KMS-11 (cell line): ENCODE measurements at regions not wholly inside any gene's neighbourhood (a gene's known extent, or its start where the extent isn't known, plus 50 kb on each side); places are given as distances from the start of the nearest gene placed in this dataset.
"Not testable (repeated sequence)": the region's sequence is repeated elsewhere in the genome, so short reads cannot be mapped to it uniquely, and the experiment has no call there.

Experiments
- H2AFZ ChIP-seq: fragments of 200-600 bp; sonication (generic); 2 replicates; pipeline ENCODE4 v1.6.1; 2016; ENCODE audit warnings: antibody characterized with exemption, mixed run types, low read depth
- H3K27ac ChIP-seq: fragments of 200-600 bp; sonication (generic); 2 replicates; pipeline ENCODE4 v1.6.1; 2016; ENCODE audit warnings: mild to moderate bottlenecking, mixed run types
- H3K27me3 ChIP-seq: fragments of 200-600 bp; sonication (generic); 2 replicates; pipeline ENCODE4 v1.6.1; 2017; ENCODE audit warnings: mild to moderate bottlenecking, low read depth, mixed run types, moderate library complexity; ENCODE audit not compliant: insufficient read depth
- H3K36me3 ChIP-seq: fragments of 200-600 bp; sonication (generic); 2 replicates; pipeline ENCODE4 v1.6.1; 2017; ENCODE audit warnings: mild to moderate bottlenecking, mixed run types; ENCODE audit not compliant: insufficient read depth
- H3K4me1 ChIP-seq: fragments of 200-600 bp; sonication (generic); 2 replicates; pipeline ENCODE4 v1.6.1; 2016; ENCODE audit warnings: mild to moderate bottlenecking, low read depth, mixed run types; ENCODE audit not compliant: poor library complexity, severe bottlenecking
- H3K4me2 ChIP-seq: fragments of 200-600 bp; sonication (generic); 2 replicates; pipeline ENCODE4 v1.7.0; 2016; ENCODE audit warnings: mild to moderate bottlenecking, mixed run types
- H3K4me3 ChIP-seq: fragments of 200-600 bp; sonication (generic); IDR thresholded peaks from 2 replicates; pipeline ENCODE4 v1.6.1; 2017; ENCODE audit warnings: low read depth, low read length, mixed read lengths; ENCODE audit not compliant: insufficient read depth
- H3K79me2 ChIP-seq: fragments of 200-600 bp; sonication (generic); 2 replicates; pipeline ENCODE4 v1.6.1; 2016; ENCODE audit warnings: low read depth, mixed run types; ENCODE audit not compliant: insufficient read depth
- H3K9ac ChIP-seq: fragments of 200-600 bp; sonication (generic); 2 replicates; pipeline ENCODE4 v1.6.1; 2016; ENCODE audit warnings: mild to moderate bottlenecking, mixed run types
- H4K20me1 ChIP-seq: fragments of 200-600 bp; sonication (generic); 2 replicates; pipeline ENCODE4 v1.6.1; 2016; ENCODE audit warnings: mild to moderate bottlenecking, mixed run types; ENCODE audit not compliant: insufficient read depth
- TF ChIP-seq, protein P1 (sequence below): fragments of 200-600 bp; sonication (generic); conservative IDR thresholded peaks from 2 replicates; pipeline ENCODE4 v1.6.1; 2017; ENCODE audit warnings: low read depth, mild to moderate bottlenecking, antibody characterized with exemption, low read length, moderate library complexity, mixed read lengths

DNA sequence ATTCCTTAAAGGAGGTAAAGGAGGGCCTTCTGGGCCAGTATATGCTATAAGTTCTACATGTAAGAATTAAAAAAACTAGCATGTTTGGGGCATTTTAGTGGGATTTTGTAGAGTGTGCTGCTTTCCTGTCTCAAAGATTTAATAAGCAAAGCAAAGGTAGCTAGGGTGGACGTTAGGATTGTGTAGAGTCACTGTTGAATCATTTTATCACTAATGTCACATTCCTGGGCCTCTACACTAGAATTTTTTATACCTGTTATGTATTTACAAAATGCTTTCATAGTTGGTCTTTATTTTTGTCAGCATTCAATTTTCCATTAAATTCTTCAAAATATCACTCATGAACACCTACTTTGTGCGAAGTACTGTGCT is 139.4 kb upstream of the PHYHIPL start:
- Histone ChIP-seq H2AFZ (no peak overlapping the region), H3K27me3 (no peaks in the 10 kb centered on the region), H3K79me2 (no peaks in the 10 kb centered on the region), H3K36me3 (no peaks in the 10 kb centered on the region), H3K4me3 (no peak overlapping the region), H3K27ac (no peak overlapping the region), H4K20me1 (no peaks in the 10 kb centered on the region), H3K4me2 (no peak overlapping the region), H3K4me1 (no peaks in the 10 kb centered on the region), H3K9ac (no peak overlapping the region)
- TF ChIP-seq, protein P1, sequence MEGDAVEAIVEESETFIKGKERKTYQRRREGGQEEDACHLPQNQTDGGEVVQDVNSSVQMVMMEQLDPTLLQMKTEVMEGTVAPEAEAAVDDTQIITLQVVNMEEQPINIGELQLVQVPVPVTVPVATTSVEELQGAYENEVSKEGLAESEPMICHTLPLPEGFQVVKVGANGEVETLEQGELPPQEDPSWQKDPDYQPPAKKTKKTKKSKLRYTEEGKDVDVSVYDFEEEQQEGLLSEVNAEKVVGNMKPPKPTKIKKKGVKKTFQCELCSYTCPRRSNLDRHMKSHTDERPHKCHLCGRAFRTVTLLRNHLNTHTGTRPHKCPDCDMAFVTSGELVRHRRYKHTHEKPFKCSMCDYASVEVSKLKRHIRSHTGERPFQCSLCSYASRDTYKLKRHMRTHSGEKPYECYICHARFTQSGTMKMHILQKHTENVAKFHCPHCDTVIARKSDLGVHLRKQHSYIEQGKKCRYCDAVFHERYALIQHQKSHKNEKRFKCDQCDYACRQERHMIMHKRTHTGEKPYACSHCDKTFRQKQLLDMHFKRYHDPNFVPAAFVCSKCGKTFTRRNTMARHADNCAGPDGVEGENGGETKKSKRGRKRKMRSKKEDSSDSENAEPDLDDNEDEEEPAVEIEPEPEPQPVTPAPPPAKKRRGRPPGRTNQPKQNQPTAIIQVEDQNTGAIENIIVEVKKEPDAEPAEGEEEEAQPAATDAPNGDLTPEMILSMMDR = no peak

GRCh38 chr10:59037506-59037905 is 138.9 kb upstream of the PHYHIPL start:
- TF ChIP-seq, protein P1 = no peak
- H3K79me2 ChIP-seq = no peaks in the 10 kb centered on the region
- no peaks in the 10 kb centered on the region for H4K20me1 ChIP-seq
- H3K27ac ChIP-seq = no peak overlapping the region
- no peak overlapping the region for H2AFZ ChIP-seq
- H3K9ac ChIP-seq = no peak overlapping the region
- H3K4me1 ChIP-seq = no peaks in the 10 kb centered on the region
- H3K36me3 ChIP-seq = no peaks in the 10 kb centered on the region
- H3K27me3 ChIP-seq = no peaks in the 10 kb centered on the region
- no peak overlapping the region for H3K4me3 ChIP-seq
- H3K4me2 ChIP-seq = no peak overlapping the region

- H2AFZ ChIP-seq, H3K27ac ChIP-seq, H3K9ac ChIP-seq: not testable (repeated sequence)
Observed at GRCh38 chr10:59043358-59043757, 133.1 kb upstream of the PHYHIPL start.

DNA sequence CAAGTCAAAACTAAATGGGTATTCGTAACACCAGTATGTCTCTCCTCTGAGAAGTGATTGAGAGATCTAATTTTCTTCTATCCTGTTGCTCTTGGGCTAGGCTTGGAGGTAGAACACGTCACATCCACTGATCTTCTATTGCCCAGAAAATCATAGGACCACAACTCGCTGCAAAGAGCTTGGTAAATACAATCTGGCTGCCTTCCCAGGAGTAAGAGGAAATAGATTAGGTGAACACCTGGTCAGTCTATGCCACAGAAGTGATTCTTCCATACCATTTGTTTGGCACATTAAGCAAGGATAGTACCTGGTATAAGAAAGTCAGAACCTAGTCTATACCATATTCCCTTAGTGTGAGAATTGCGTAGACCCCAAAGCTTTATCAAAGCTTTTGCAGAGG is 129.3 kb upstream of the PHYHIPL start:
- no peak overlapping the region for H3K9ac ChIP-seq
- no peaks in the 10 kb centered on the region for H3K79me2 ChIP-seq
- no peak overlapping the region for H2AFZ ChIP-seq
- no peaks in the 10 kb centered on the region for H3K4me1 ChIP-seq
- H3K36me3 ChIP-seq = no peaks in the 10 kb centered on the region
- no peak overlapping the region for H3K27ac ChIP-seq
- no peaks in the 10 kb centered on the region for H4K20me1 ChIP-seq
- TF ChIP-seq, protein P1 = no peak
- no peaks in the 10 kb centered on the region for H3K27me3 ChIP-seq
- no peak overlapping the region for H3K4me2 ChIP-seq
- no peak overlapping the region for H3K4me3 ChIP-seq

More at GRCh38 chr10:59043358-59043757, 133.1 kb upstream of the PHYHIPL start:
- not testable (repeated sequence) for H3K4me3 ChIP-seq, H3K27me3 ChIP-seq, H3K79me2 ChIP-seq, H3K36me3 ChIP-seq, H3K4me2 ChIP-seq, H3K4me1 ChIP-seq, H4K20me1 ChIP-seq

GRCh38 chr10:59047957-59048618 is 128.4 kb upstream of the PHYHIPL start:
- Histone ChIP-seq H4K20me1 (no peaks in the 10 kb centered on the region), H3K27me3 (no peaks in the 10 kb centered on the region), H3K9ac (no peak overlapping the region), H2AFZ (no peak overlapping the region), H3K4me1 (no peaks in the 10 kb centered on the region), H3K79me2 (no peaks in the 10 kb centered on the region), H3K36me3 (no peaks in the 10 kb centered on the region), H3K27ac (no peak overlapping the region), H3K4me3 (no peak overlapping the region), H3K4me2 (no peak overlapping the region)
- TF ChIP-seq, protein P1 = no peak

- H3K9ac ChIP-seq, H4K20me1 ChIP-seq: not testable (repeated sequence)
Observed at GRCh38 chr10:59053502-59053901, 122.9 kb upstream of the PHYHIPL start.

More at GRCh38 chr10:59053502-59053901, 122.9 kb upstream of the PHYHIPL start:
- not testable (repeated sequence) for H3K4me3 ChIP-seq, H3K36me3 ChIP-seq, H3K79me2 ChIP-seq, H3K4me1 ChIP-seq, H3K27me3 ChIP-seq, H3K4me2 ChIP-seq, H3K27ac ChIP-seq, H2AFZ ChIP-seq
